OCI-LY3 (cell line): ENCODE measurements at regions not wholly inside any gene's neighbourhood (a gene's known extent, or its start where the extent isn't known, plus 50 kb on each side); places are given as distances from the start of the nearest gene placed in this dataset.

Experiments
- CTCF ChIP-seq: fragments of 200-600, 300-600 bp; sonication (generic); IDR thresholded peaks from 2 replicates; pipeline ENCODE4 v1.5.1; 2014; ENCODE audit warnings: antibody characterized with exemption, low read length, low read depth
- EZH2phosphoT487 ChIP-seq: fragments of 200-600 bp; shearing (Covaris generic); IDR thresholded peaks from 2 replicates; pipeline ENCODE4 v1.6.1; 2018; ENCODE audit warnings: antibody characterized with exemption, mixed run types, low read depth

GRCh38 chr21:31493350-31493880 is 149.4 kb upstream of the TIAM1 start:
- TF ChIP-seq CTCF (no peak), EZH2phosphoT487 (no peak)
